HG03521 (cell line): ENCODE measurements at regions not wholly inside any gene's neighbourhood (a gene's known extent, or its start where the extent isn't known, plus 50 kb on each side); places are given as distances from the start of the nearest gene placed in this dataset.

Experiments used
- ATAC-seq: cut with Tn5 transposase; IDR thresholded peaks from one replicate; pipeline ENCODE4 v1.9.1; 2021; ENCODE audit warnings: mild to moderate bottlenecking, moderate library complexity; ENCODE audit not compliant: unreplicated experiment

DNA sequence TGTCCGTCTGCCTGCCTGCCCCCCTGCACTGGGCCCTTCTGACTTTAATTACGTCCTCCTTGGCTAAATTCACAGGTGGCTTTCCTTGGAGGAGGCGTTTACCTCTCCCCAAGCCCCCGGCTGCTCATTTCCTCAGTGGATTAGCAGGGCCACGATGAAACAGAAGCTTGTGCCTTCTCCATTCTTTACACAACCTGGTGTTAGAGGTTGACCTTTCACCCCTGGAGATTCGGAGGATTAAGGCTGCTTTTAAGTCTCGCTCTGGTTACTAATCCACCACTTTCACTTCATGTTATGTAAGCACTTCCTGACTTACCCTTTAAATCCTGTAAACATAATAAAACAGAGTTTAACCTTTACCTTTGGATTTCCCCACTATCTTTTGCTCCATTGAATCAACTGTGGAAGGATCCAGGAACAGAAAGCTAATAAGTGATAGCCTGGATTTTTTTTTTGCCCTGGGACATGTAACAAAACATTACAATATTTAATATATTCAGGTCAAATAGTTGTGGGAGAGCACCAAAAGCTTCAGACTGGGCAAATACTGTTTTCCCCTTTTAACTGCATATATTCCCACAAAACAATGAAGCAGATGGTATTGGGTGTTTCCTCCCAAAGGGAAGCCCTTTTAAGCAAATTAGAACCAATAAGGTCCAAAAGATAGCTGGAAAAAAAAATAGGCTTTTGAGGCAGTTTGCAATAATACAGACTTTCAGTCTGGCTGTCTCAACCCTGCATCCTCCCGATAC, 370.2 kb downstream of the EN1 start:
- ATAC-seq, result no peak

GRCh38 chr2:118475622-118476205, 371.7 kb downstream of the EN1 start:
- ATAC-seq, result no peak

DNA sequence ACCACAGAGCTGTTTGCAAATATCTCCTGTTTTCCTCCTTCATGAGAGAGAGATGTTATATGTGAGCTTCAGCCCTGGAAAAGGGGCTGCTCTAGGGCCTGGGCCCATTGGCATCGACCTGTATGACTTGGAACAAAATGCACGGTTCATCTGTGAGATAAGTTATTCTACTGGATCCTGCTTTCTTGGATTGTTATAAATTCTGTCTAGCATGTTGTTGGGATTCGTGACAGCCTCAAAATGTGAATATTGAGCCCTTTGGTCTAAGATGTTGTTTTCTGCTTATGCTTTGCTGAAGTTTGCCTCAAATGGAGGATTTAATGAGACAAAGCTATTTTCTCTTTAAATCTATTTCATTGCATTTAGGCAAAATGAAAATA, 372.9 kb downstream of the EN1 start:
- no peak for ATAC-seq

DNA sequence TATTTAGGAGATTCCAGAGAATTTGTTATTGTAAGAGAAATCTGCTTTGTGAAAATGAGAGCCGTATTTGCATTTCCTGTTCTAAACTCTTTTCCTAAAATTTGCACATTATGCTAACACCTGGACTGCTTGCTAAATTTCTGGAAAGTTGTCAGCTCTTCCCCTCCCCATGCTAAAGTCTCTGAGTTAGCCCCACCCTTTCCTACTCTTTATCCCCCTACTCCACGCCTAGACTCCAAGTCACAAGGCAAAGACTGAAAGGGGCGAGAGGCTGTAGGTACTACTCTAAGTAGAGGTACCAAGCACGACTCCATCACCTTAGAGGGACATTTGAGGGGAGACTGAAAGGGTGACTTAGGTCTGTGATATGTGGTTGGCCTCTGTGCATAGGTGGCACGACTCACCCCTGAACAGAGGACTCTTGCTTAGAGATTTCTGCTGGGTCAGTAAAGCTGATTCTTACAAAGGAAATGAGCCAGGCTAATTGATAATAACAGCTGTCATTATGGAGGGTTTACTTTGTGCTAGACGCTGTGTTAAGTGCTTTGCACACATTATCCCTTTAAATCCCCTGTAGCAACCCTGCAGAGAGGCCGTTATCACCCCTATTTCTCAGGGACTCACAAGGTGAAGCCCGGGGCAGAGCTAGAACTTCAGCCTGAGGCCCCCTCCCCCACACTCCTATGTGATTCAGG, 373.5 kb downstream of the EN1 start:
- ATAC-seq, result no peak

- no peak for ATAC-seq
These were observed 374.2 kb downstream of the EN1 start for GRCh38 chr2:118473241-118473640.

- ATAC-seq, result no peak
These were observed 377.2 kb downstream of the EN1 start for GRCh38 chr2:118470297-118470696.

- no peak for ATAC-seq
These were observed 378.3 kb downstream of the EN1 start for GRCh38 chr2:118469103-118469502.

- no peak for ATAC-seq
These were observed 376.4 kb downstream of the INSIG2 start for GRCh38 chr2:118464546-118465265.

DNA sequence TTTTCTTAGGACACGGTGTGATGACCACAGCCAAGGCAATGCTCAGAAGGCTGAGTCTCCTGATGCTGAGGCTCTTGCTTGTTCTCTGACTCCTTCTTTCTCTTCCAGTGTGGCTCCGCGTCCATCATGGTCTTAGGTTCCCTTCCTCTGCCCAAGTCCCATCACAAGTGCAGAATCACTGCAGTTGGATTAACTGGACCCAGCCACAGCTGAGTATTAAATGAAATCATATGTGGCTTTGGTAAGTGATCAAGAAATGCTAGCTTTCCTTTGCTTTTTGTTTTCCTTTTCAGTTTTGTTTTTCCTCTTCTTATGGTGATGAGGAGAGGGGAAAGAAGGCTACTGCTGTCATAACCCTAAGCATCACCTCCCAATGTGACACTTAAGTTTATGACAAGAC, 375.8 kb downstream of the INSIG2 start:
- ATAC-seq, result no peak

GRCh38 chr2:118460425-118460824, 372.2 kb downstream of the INSIG2 start:
- ATAC-seq, result no peak

GRCh38 chr2:118459426-118459825, 371.2 kb downstream of the INSIG2 start:
- ATAC-seq, result no peak

DNA sequence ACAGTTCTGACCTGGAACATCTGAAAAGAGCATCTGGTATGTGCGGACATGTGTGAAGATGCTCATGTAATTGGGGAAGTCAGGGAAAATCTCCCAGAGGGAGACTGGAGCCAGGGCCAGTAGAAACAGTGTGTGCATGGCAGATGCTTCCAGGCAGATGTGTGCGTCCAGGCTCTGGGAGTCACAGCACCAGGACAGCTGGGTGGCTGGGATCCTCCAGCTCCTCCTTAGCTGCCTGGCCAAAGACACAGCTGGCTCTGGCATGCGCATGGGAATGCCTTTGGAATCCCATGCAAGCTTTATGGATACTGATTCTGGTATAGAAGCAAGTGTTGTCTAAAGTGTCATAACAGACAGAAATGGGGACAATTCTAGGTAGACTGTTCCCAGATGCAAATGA, 369.7 kb downstream of the INSIG2 start:
- no peak for ATAC-seq

DNA sequence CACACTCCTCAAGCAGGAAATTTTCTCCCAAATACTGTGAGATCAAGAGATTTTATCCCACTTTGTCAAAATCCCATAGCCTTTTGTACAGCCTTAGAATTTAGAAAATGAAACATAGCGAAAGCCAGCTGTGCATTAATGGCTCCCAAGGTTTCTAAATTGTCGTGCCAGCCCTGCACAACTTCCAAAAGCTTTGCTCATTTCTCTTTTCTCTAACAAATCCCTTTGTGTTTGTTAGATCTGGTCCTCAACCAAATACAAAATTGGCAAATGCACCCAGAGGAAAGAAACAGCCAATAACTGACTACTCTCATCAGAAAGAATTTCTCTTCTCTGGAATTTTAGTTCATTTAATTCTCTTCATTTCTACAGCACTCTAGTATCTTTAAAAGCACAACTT, 361.1 kb downstream of the INSIG2 start:
- no peak for ATAC-seq

DNA sequence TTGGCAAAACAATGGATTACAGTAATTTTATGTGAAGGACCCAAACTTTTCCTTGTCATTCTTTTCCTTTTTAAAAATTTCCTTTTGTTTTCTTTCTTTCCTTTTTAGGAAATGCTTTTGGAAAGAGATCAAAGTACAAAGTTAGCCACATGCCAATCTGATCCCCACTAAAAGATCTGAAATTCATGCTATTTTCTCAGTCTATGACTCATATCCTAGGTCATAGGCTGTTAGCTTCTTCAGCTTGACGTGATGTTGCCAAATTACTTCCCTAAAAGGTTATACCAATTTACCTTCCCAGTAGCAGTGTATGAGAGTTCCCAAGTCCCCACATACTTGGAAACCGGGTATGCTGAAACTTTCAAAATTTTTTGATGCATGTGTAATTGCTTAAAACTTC, 355.3 kb downstream of the INSIG2 start:
- no peak for ATAC-seq

- ATAC-seq, result no peak
These were observed 354.8 kb downstream of the INSIG2 start for GRCh38 chr2:118442996-118443553.

DNA sequence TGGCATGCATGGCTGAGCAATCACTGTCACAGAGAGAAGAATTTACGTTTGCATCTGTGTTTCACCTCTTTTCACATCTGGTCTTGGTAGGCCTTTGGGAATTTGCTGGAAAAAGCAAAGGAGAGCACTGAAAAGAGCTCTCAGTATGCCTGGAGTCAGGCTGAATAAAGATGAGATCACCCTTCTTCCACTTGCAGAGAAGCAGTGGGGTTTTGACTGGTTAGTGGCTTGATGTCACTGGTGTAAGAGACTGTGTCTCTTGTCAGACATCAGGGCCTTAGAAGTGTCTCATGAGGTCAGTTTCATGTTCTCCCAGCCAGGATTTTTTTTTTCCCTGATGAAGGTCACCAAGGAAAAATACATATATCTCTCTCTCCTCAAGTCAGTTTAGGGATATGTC, 353.8 kb downstream of the INSIG2 start:
- no peak for ATAC-seq

DNA sequence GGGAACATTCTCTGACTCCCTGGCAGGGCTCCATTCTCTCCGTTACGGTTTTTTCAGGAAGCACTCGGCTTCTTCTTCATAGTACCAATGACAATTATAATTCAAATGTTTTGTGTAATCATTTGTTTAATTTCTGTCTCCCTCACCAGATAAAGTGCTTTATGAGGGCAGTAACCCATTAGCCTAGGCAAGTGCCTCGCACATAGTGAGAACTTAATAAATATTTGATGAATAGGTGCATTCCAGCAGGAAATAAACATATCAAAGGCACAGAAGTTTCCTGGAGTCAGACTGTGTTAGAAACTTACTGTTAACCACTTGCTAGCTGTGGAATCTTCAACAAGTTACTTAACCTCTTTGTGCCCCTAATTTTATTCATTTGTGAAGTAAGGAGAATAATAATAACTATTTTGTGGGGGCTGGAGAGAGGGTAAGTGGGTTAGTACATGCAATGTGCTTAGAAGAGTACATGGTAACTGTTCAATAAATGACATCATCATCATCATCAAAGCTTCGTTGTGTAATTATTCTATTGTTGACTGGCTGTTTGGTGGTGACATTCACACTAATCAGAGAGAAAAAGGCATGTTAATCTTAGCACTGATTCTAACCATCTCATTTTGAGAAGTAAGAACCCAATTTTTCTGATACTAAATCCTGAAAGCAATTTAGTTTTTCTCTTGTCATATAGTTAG, 352.3 kb downstream of the INSIG2 start:
- ATAC-seq, result no peak

DNA sequence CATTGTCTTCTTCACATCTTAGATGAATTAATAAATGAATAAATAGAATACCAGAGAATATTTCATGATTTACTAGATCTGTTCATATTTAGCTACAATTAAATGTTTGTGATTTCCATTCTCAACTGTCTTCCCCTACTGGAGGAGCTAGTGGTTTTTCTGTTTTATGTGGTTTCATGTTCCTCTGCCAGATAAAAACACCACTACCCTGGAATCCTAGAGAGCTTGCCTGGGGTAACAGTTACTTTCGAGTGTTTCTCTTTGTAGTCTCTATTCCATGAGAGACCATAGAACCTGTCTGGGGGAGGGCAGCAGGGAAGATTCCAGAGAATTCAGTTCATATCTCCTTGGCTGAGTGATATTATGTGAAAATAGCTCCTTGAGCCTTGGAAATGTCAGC, 349.2 kb downstream of the INSIG2 start:
- no peak for ATAC-seq

- ATAC-seq, result no peak
These were observed 343.7 kb downstream of the INSIG2 start for GRCh38 chr2:118431997-118432396.

GRCh38 chr2:118431586-118431985, 343.3 kb downstream of the INSIG2 start:
- no peak for ATAC-seq

DNA sequence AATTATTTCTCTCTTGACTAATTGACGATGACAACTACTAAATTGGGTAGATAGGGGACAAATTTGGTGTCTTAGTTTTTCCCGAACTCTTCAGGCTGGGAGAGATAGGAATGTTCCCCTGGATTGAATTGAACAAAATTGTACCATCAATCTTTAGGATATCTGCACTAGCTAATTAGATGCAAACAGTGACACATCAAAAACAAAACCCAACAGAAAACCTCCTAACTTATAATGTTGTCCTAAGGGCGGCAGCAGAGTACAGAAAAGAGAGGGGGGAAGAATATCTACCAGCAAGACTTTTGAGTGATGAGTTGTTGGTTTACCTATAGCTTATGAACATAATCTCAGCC, 342.9 kb downstream of the INSIG2 start:
- ATAC-seq, result no peak
